ENCODE measurements at regions not wholly inside any gene's neighbourhood (a gene's known extent, or its start where the extent isn't known, plus 50 kb on each side); places are given as distances from the start of the nearest gene placed in this dataset.

DNA sequence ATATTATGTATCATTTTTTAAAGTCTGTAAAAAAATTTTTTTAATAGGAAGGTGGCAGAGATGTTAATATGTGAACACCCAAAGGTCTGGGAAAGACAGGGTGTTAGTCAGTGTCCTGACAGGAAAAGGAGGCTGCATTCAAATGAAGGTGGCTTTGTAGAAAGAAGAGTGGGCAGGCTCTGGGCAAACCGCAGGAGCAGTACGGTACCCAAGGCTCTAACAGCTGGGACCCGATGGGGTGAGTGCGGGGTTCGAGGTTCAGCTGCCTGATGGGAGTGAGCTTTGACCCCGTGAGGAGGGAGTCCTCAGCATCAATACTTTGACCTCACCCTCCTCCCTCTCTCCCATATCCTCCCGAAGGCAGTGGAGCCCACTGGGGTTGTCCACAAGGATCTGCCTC is 142.5 kb downstream of the C11orf91 start:
- Mint-ChIP-seq H3K4me3 (no peak overlapping the region), H3K36me3 (no peaks in the 10 kb centered on the region), H3K27ac (no peak overlapping the region), H3K9me3 (no peaks in the 10 kb centered on the region), H3K27me3 (no peaks in the 10 kb centered on the region), H3K4me1 (ENCODE audit: unreplicated experiment) (no peaks in the 10 kb centered on the region)
- TF ChIP-seq CTCF (conservative IDR thresholded peaks at IDR 0.05), result no peak
- DNase-seq (ENCODE audit: extremely low spot score, unreplicated experiment), result no peak

- H3K36me3 Mint-ChIP-seq, result no peaks in the 10 kb centered on the region
- H3K27ac Mint-ChIP-seq, result no peak overlapping the region
- no peaks in the 10 kb centered on the region for H3K27me3 Mint-ChIP-seq
- no peak for TF ChIP-seq CTCF (conservative IDR thresholded peaks at IDR 0.05)
- DNase-seq (ENCODE audit: extremely low spot score, unreplicated experiment), result no peak
- no peaks in the 10 kb centered on the region for H3K9me3 Mint-ChIP-seq
- H3K4me1 Mint-ChIP-seq (ENCODE audit: unreplicated experiment), result no peaks in the 10 kb centered on the region
- H3K4me3 Mint-ChIP-seq, result no peak overlapping the region
Observed at GRCh38 chr11:33557201-33557600, 143.4 kb downstream of the C11orf91 start.

- no peak for DNase-seq (ENCODE audit: extremely low spot score, unreplicated experiment)
- H3K36me3 Mint-ChIP-seq, result no peaks in the 10 kb centered on the region
- no peak for TF ChIP-seq CTCF (conservative IDR thresholded peaks at IDR 0.05)
- H3K4me3 Mint-ChIP-seq, result no peak overlapping the region
- no peaks in the 10 kb centered on the region for H3K27me3 Mint-ChIP-seq
- H3K4me1 Mint-ChIP-seq (ENCODE audit: unreplicated experiment), result no peaks in the 10 kb centered on the region
- no peak overlapping the region for H3K27ac Mint-ChIP-seq
- no peaks in the 10 kb centered on the region for H3K9me3 Mint-ChIP-seq
Observed at GRCh38 chr11:33554219-33554618, 146.4 kb downstream of the C11orf91 start.

DNA sequence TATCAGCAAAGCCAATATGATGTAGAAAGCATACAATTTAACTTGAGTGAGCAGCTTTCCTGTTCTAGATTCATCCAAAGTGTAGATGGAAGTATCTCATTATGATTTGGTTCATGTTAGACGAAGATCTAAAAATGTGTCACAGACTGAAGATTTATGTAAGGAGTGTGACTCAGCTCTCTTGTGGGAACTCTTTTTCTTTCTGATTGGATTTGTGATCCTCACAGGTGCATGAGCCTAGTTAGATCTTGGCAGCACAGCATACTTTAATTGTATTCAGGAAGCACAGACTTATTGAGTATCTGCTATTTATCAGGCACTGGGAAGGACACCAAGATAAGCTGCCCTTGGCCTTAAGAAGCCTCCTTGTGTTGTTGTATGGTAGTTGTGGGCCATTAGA is 147.1 kb downstream of the C11orf91 start:
- no peaks in the 10 kb centered on the region for H3K27me3 Mint-ChIP-seq
- no peaks in the 10 kb centered on the region for H3K9me3 Mint-ChIP-seq
- H3K4me1 Mint-ChIP-seq (ENCODE audit: unreplicated experiment), result no peaks in the 10 kb centered on the region
- no peak for TF ChIP-seq CTCF (conservative IDR thresholded peaks at IDR 0.05)
- H3K27ac Mint-ChIP-seq, result no peak overlapping the region
- H3K4me3 Mint-ChIP-seq, result no peak overlapping the region
- H3K36me3 Mint-ChIP-seq, result no peaks in the 10 kb centered on the region
- no peak for DNase-seq (ENCODE audit: extremely low spot score, unreplicated experiment)

- no peaks in the 10 kb centered on the region for H3K4me1 Mint-ChIP-seq (ENCODE audit: unreplicated experiment)
- H3K36me3 Mint-ChIP-seq, result no peaks in the 10 kb centered on the region
- no peaks in the 10 kb centered on the region for H3K9me3 Mint-ChIP-seq
- no peak for TF ChIP-seq CTCF (conservative IDR thresholded peaks at IDR 0.05)
- no peak overlapping the region for H3K27ac Mint-ChIP-seq
- H3K27me3 Mint-ChIP-seq, result no peaks in the 10 kb centered on the region
- H3K4me3 Mint-ChIP-seq, result no peak overlapping the region
- DNase-seq (ENCODE audit: extremely low spot score, unreplicated experiment), result no peak
Observed at GRCh38 chr11:33552756-33553155, 147.9 kb downstream of the C11orf91 start.

DNA sequence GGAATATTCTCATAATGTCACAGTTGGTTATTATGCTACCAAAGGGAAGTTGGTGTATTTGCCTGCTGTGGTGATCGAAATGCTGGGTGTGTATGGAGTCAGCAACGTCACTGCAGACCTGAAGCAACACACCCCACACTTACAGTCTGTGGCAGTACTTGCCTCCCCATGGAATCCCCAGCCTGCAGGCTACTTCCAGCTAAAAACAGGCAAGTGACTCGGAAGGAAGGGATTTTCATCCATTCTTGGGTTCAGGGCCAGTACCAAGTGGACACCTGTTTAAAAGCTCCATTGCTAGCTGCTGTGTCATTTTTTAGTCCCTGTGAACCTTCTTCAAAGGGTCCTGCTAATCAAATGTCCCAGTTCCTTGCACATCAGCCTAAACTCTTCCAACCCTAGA is 149.6 kb downstream of the C11orf91 start:
- no peaks in the 10 kb centered on the region for H3K9me3 Mint-ChIP-seq
- DNase-seq (ENCODE audit: extremely low spot score, unreplicated experiment), result no peak
- no peaks in the 10 kb centered on the region for H3K27me3 Mint-ChIP-seq
- no peak overlapping the region for H3K27ac Mint-ChIP-seq
- TF ChIP-seq CTCF (conservative IDR thresholded peaks at IDR 0.05), result no peak
- no peaks in the 10 kb centered on the region for H3K36me3 Mint-ChIP-seq
- H3K4me1 Mint-ChIP-seq (ENCODE audit: unreplicated experiment), result no peaks in the 10 kb centered on the region
- no peak overlapping the region for H3K4me3 Mint-ChIP-seq
